IPS-20b (cell line): ENCODE measurements at regions not wholly inside any gene's neighbourhood (a gene's known extent, or its start where the extent isn't known, plus 50 kb on each side); places are given as distances from the start of the nearest gene placed in this dataset.
"Not testable (repeated sequence)": the region's sequence is repeated elsewhere in the genome, so short reads cannot be mapped to it uniquely, and the experiment has no call there.

Source experiments
- H3K27ac ChIP-seq: one replicate; pipeline ENCODE4 v1.5.1; 2013; ENCODE audit warnings: low read length
- H3K27me3 ChIP-seq: 2 replicates; pipeline ENCODE4 v1.6.1; 2013; ENCODE audit warnings: mild to moderate bottlenecking, low read length, inconsistent platforms; ENCODE audit not compliant: insufficient read depth
- H3K36me3 ChIP-seq: 2 replicates; pipeline ENCODE4 v1.6.1; 2013; ENCODE audit warnings: low read depth, mild to moderate bottlenecking, inconsistent platforms, low read length, moderate library complexity; ENCODE audit not compliant: insufficient read depth
- H3K4me1 ChIP-seq: 2 replicates; pipeline ENCODE4 v1.6.1; 2013; ENCODE audit warnings: mild to moderate bottlenecking, control low read depth, inconsistent platforms, low read length, moderate library complexity; ENCODE audit not compliant: insufficient read depth
- H3K4me3 ChIP-seq: 2 replicates; pipeline ENCODE4 v1.5.1; 2013; ENCODE audit warnings: mild to moderate bottlenecking, low read length, inconsistent platforms
- H3K9ac ChIP-seq: 2 replicates; pipeline ENCODE4 v1.6.1; 2013; ENCODE audit warnings: low read depth, mild to moderate bottlenecking, inconsistent platforms, low read length, moderate library complexity
- H3K9me3 ChIP-seq: 2 replicates; pipeline ENCODE4 v1.6.1; 2013; ENCODE audit warnings: mild to moderate bottlenecking, low read depth, low read length, inconsistent platforms; ENCODE audit not compliant: insufficient read depth

DNA sequence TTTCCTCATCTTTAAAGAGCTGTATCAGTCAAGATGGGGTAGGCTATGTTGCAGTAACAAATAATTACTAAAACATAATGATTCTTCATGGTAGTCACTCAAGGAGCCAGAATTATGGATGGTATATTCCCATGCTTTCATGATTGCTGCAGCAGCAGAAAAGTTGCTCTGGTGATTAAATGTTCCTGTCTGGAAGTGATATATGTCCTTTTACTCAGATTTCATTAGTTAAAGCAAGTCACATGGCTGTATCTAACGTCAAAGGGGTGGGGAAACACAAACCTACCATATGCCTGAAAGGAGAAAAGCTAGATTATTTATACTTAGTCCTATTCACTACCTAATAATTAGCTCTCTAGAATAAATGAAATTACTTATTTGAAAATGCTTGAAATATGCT is 594.7 kb downstream of the SOX5 start:
- Histone ChIP-seq H3K9ac (no peak overlapping the region), H3K4me1 (no peaks in the 10 kb centered on the region), H3K4me3 (no peak overlapping the region)

DNA sequence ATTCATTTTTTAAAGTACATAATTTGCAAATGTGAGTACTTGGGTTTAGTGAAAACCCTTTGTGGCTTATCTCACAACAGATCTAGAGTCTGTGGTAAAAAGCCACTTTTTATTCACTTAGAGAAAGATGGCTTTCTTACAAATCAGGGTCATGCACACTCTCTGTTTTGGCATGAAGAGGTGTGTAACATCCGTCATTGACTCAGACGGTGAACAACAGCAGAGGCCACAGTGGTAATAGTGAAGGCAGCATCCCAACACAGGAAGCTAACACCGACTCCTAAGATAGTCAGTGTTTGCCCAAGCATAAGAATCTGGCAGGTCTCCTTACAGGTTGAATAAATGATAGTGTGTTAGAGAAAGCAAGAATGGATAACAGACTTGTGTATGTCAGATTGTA is 593.0 kb downstream of the SOX5 start:
- Histone ChIP-seq H3K27me3 (no peaks in the 10 kb centered on the region), H3K4me1 (no peaks in the 10 kb centered on the region), H3K9me3 (no peaks in the 10 kb centered on the region), H3K36me3 (no peaks in the 10 kb centered on the region), H3K9ac (no peak overlapping the region), H3K4me3 (no peak overlapping the region), H3K27ac (no peak overlapping the region)

More for the DNA sequence above, 594.7 kb downstream of the SOX5 start:
- H3K27ac ChIP-seq: no peak overlapping the region
- no peaks in the 10 kb centered on the region for H3K9me3 ChIP-seq
- H3K36me3 ChIP-seq: no peaks in the 10 kb centered on the region
- H3K27me3 ChIP-seq: no peaks in the 10 kb centered on the region

GRCh38 chr12:23356927-23357708 is 592.4 kb downstream of the SOX5 start:
- H3K9me3 ChIP-seq: no peaks in the 10 kb centered on the region
- no peaks in the 10 kb centered on the region for H3K4me1 ChIP-seq
- no peaks in the 10 kb centered on the region for H3K36me3 ChIP-seq
- no peak overlapping the region for H3K27ac ChIP-seq
- H3K27me3 ChIP-seq: no peaks in the 10 kb centered on the region
- H3K4me3 ChIP-seq: no peak overlapping the region
- no peak overlapping the region for H3K9ac ChIP-seq

DNA sequence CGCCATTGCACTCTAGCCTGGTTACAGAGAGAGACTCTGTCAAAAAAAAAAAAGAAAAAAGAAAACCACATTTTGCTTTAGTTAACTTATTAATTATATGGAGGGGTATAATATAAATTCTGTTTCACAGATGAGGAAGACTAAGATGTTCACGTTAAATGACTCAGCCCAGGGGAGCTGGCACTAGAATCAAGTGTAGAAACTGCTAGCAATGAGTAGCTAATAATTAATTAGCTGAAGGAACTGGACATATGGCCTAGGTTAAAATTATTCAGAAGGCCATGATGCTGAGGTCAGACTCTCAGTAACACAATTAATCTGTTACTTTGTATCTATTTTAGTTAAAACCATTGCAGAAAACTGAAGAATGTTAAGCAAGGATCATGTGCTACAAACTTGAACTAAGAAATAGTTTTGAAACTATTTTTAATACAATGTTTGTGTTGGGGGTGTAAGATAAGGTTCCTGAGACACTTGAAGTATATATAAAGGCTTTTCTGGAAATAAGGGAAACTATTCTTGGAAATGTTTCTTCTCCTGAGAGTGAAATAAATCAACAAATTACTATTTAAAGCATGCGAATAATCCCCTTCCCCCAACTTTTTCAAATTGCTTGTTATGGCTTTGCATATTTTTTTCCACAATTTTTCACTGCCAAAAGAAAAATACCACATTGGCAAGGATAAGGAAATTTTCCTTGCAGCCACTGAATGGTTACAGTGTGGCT is 589.3 kb downstream of the SOX5 start:
- no peaks in the 10 kb centered on the region for H3K4me1 ChIP-seq
- no peak overlapping the region for H3K27ac ChIP-seq
- H3K27me3 ChIP-seq: no peaks in the 10 kb centered on the region
- no peaks in the 10 kb centered on the region for H3K36me3 ChIP-seq
- no peak overlapping the region for H3K9ac ChIP-seq
- no peak overlapping the region for H3K4me3 ChIP-seq
- peaks cover 11% of the 10 kb centered on the region; the same call in 1 of the 2 replicates for H3K9me3 ChIP-seq

GRCh38 chr12:23361971-23362370 is 587.5 kb downstream of the SOX5 start:
- H3K36me3 ChIP-seq: no peaks in the 10 kb centered on the region
- H3K9me3 ChIP-seq: peaks cover 11% of the 10 kb centered on the region; the same call in 1 of the 2 replicates
- H3K4me3 ChIP-seq: no peak overlapping the region

DNA sequence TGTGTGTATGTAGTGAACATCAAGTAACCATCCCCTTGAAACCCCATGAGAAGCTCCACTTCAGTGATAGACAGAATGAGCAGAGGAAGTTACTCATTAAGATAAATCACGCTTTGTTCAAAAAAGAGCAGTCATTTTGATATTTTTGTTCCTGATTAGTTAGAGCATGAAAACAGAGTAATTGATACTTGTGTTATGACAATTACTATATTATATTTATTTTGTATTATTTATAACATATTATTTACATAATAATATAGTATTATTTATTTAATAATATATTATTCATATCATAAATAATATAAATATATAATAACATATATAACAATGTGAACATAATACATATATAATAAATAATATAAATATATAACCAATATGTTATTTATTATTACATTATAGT is 580.9 kb downstream of the SOX5 start:
- Histone ChIP-seq H3K4me1 (no peaks in the 10 kb centered on the region), H3K4me3 (no peak overlapping the region), H3K27me3 (no peaks in the 10 kb centered on the region), H3K9me3 (peaks cover 9% of the 10 kb centered on the region; the same call in 1 of the 2 replicates), H3K9ac (no peak overlapping the region), H3K27ac (no peak overlapping the region), H3K36me3 (no peaks in the 10 kb centered on the region)

More at GRCh38 chr12:23361971-23362370, 587.5 kb downstream of the SOX5 start:
- Histone ChIP-seq H3K9ac (no peak overlapping the region), H3K27ac (no peak overlapping the region), H3K27me3 (no peaks in the 10 kb centered on the region), H3K4me1 (no peaks in the 10 kb centered on the region)

DNA sequence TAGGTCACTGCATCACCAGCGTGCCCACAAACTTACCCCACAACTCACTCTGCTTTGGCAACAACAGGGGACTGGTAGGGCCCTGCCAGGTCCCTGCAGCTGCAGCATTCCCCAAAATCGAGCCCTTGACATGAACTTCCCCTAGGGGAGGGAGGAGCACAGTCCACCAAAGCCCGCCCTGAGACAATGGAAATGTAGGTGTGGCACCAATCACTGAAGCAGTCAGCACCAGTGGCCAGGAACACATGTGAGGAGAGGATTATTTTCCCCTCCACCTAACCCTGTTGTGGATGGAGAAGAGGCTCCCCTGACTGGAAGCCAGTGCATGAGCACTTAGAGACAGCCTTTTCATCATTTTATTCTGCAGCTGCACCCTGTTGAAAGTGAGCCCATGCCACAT is 573.8 kb downstream of the SOX5 start:
- Histone ChIP-seq H3K27ac (no peak overlapping the region), H3K4me3 (no peak overlapping the region), H3K9ac (no peak overlapping the region), H3K4me1 (no peaks in the 10 kb centered on the region), H3K36me3 (no peaks in the 10 kb centered on the region), H3K9me3 (peaks cover 3% of the 10 kb centered on the region; the same call in 1 of the 2 replicates), H3K27me3 (no peaks in the 10 kb centered on the region)

DNA sequence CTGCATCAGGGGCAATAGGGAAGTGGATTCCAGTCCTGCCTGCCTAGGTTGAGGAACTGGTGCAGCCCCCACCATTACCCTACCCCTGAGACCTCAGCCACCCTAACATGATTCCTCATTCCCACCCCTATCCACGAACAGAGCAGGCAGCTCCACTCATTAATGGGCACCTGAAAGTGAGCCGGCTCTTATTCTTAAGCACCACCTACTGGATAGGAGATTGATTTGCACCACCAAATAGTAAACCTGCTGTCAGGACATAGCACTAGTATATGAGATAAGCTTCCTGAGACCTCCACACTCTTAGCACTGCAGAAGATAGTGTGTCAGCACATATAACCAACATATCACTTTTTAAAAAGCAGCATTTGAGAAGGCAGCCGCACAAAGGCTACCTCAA is 573.2 kb downstream of the SOX5 start:
- Histone ChIP-seq H3K4me3 (no peak overlapping the region), H3K4me1 (no peaks in the 10 kb centered on the region), H3K9me3 (peaks cover 3% of the 10 kb centered on the region; the same call in 1 of the 2 replicates), H3K9ac (no peak overlapping the region), H3K36me3 (no peaks in the 10 kb centered on the region), H3K27me3 (no peaks in the 10 kb centered on the region), H3K27ac (no peak overlapping the region)

DNA sequence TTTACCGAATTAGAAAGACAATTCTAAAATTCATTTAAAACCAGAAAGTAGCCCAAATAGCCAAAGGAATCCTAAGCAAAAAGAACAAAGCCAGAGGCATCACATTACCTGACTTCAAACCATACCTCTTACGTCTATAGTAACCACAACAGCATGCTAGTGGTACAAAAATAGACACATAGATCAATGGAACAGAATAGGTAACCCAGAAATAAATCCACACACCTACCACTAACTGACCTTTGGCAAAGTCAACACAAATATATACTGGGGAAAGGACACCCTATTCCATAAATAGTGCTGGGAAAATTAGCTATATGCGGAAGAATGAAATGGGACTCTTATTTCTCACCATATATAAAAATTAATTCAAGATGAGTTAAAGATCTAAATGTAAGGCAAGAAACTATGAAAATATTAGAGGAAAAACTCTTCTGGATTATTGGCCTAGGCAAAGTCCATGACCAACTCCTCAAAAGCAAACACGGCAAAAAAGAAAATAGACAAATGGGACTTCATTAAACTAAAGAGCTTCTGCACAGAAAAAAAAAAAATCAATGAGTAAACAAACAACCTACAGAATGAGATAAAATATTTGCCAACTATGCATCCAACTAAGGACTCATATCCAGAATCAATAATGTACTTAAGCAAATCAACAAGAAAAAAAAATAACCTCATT is 568.9 kb downstream of the SOX5 start:
- Histone ChIP-seq H3K9me3 (peaks cover 3% of the 10 kb centered on the region; the same call in 1 of the 2 replicates), H3K4me3 (no peak overlapping the region), H3K27ac (no peak overlapping the region), H3K4me1 (no peaks in the 10 kb centered on the region), H3K27me3 (no peaks in the 10 kb centered on the region), H3K36me3 (no peaks in the 10 kb centered on the region), H3K9ac (no peak overlapping the region)

- H3K4me3 ChIP-seq, H3K4me1 ChIP-seq, H3K27me3 ChIP-seq, H3K9me3 ChIP-seq, H3K27ac ChIP-seq, H3K36me3 ChIP-seq, H3K9ac ChIP-seq: not testable (repeated sequence)
These were observed 560.6 kb downstream of the SOX5 start for GRCh38 chr12:23388898-23389297.

DNA sequence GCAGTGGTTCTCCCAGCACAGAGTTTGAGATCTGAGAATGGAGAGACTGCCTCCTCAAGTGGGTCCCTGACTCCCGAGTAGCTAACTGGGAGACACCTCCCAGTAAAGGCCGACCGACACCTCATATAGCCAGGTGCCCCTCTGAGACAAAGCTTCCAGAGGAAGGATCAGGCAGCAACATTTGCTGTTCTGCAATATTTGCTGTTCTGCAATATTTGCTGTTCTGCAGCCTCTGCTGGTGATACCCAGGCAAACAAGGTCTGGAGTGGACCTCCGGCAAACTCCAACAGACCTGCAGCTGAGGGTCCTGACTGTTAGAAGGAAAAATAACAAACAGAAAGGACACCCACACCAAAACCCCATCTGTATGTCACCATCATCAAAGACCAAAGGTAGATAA is 560.2 kb downstream of the SOX5 start:
- not testable (repeated sequence) for H3K4me3 ChIP-seq, H3K27me3 ChIP-seq, H3K27ac ChIP-seq, H3K36me3 ChIP-seq, H3K4me1 ChIP-seq, H3K9me3 ChIP-seq, H3K9ac ChIP-seq
